IMR-90 (cell line): ENCODE measurements at regions not wholly inside any gene's neighbourhood (a gene's known extent, or its start where the extent isn't known, plus 50 kb on each side); places are given as distances from the start of the nearest gene placed in this dataset.

ENCODE experiments used
- ATAC-seq: fragments of 200-7000 bp; cut with Tn5 transposase; 2 replicates; pipeline ENCODE4 v1.9.1; 2020; ENCODE audit warnings: low read depth, mild to moderate bottlenecking, moderate library complexity
- BruUV-seq: library from RNA; stranded (reverse); fragments of 400-500 nt; replicated peaks from 2 replicates; lab custom pipeline; 2021; lab: Mats Ljungman, UMichigan
- CTCF ChIA-PET: fragments of 300-600 bp; formaldehyde crosslinking; extraction: SDS; loops from one replicate; lab custom pipeline; 2021; ENCODE audit warnings: antibody characterized with exemption; lab: Yijun Ruan, JAX
- POLR2A ChIA-PET: fragments of 300-600 bp; sonication (Branson Sonifier 250); formaldehyde crosslinking; loops from one replicate; lab custom pipeline; 2022; ENCODE audit warnings: antibody characterized with exemption; ENCODE audit not compliant: unreplicated experiment; lab: Charles Lee
- DNase-seq: peaks from one replicate; pipeline ENCODE4 v3.0.0; 2013
- H2AFZ ChIP-seq: replicated peaks from 2 replicates; pipeline ENCODE3; 2013; ENCODE audit warnings: low read length, mild to moderate bottlenecking; ENCODE audit not compliant: poor library complexity
- H2AK5ac ChIP-seq: 2 replicates; pipeline ENCODE4 v1.6.1; 2013; ENCODE audit warnings: low read depth, low read length, inconsistent platforms
- H2AK9ac ChIP-seq: replicated peaks from 2 replicates; pipeline ENCODE3; 2013; ENCODE audit warnings: mild to moderate bottlenecking, low read depth, low read length, moderate library complexity; ENCODE audit not compliant: poor library complexity
- H2BK120ac ChIP-seq: 2 replicates; pipeline ENCODE4 v1.6.1; 2013; ENCODE audit warnings: low read depth, low read length, inconsistent platforms
- H2BK15ac ChIP-seq: 3 replicates; pipeline ENCODE4 v1.6.1; 2013; ENCODE audit warnings: low read depth, low read length, inconsistent platforms
- H2BK20ac ChIP-seq: 2 replicates; pipeline ENCODE4 v1.6.1; 2013; ENCODE audit warnings: low read depth, mild to moderate bottlenecking, inconsistent platforms, low read length, moderate library complexity
- H2BK5ac ChIP-seq: 2 replicates; pipeline ENCODE4 v1.6.1; 2013; ENCODE audit warnings: mild to moderate bottlenecking, low read depth, low read length, inconsistent platforms; ENCODE audit not compliant: poor library complexity, severe bottlenecking
- H3K14ac ChIP-seq: replicated peaks from 2 replicates; pipeline ENCODE4 v1.6.1; 2013; ENCODE audit warnings: low read depth, low read length, inconsistent platforms
- H3K18ac ChIP-seq: 2 replicates; pipeline ENCODE4 v1.6.1; 2013; ENCODE audit warnings: low read depth, low read length, control low read depth
- H3K23ac ChIP-seq: 2 replicates; pipeline ENCODE4 v1.6.1; 2013; ENCODE audit warnings: low read depth, low read length, inconsistent platforms
- H3K27ac ChIP-seq: 2 replicates; pipeline ENCODE4 v1.5.1; 2013; ENCODE audit warnings: mild to moderate bottlenecking, control low read depth, low read length; ENCODE audit not compliant: insufficient read depth
- H3K27me3 ChIP-seq: 2 replicates; pipeline ENCODE4 v1.6.1; 2013; ENCODE audit warnings: low read length; ENCODE audit not compliant: control insufficient read depth, insufficient read depth
- H3K36me3 ChIP-seq: 2 replicates; pipeline ENCODE4 v1.6.1; 2013; ENCODE audit warnings: low read length, mixed read lengths; ENCODE audit not compliant: control insufficient read depth, insufficient read depth
- H3K4ac ChIP-seq: 2 replicates; pipeline ENCODE4 v1.6.1; 2013; ENCODE audit warnings: low read depth, low read length, inconsistent platforms
- H3K4me1 ChIP-seq: 2 replicates; pipeline ENCODE4 v1.6.1; 2013; ENCODE audit warnings: low read length, mixed read lengths; ENCODE audit not compliant: control insufficient read depth, insufficient read depth
- H3K4me2 ChIP-seq: 2 replicates; pipeline ENCODE4 v1.6.1; 2013; ENCODE audit warnings: low read depth, mild to moderate bottlenecking, control low read depth, low read length, moderate library complexity
- H3K4me3 ChIP-seq: 2 replicates; pipeline ENCODE4 v1.5.1; 2013; ENCODE audit warnings: low read depth, mild to moderate bottlenecking, control low read depth, low read length, moderate library complexity; ENCODE audit not compliant: insufficient read depth
- H3K56ac ChIP-seq: 2 replicates; pipeline ENCODE4 v1.6.1; 2013; ENCODE audit warnings: low read length, inconsistent platforms; ENCODE audit not compliant: insufficient read depth; ENCODE audit errors: extremely low read depth
- H3K79me1 ChIP-seq, 2 experiments: 2 replicates each; pipeline ENCODE4 v1.6.1; 2013; ENCODE audit warnings: low read length in 2 of 2, inconsistent platforms in 1 of 2, low read depth in 1 of 2
- H3K9ac ChIP-seq: 2 replicates; pipeline ENCODE4 v1.6.1; 2013; ENCODE audit warnings: low read depth, low read length, control low read depth
- H3K9me1 ChIP-seq: 2 replicates; pipeline ENCODE4 v1.6.1; 2013; ENCODE audit warnings: low read length, inconsistent platforms; ENCODE audit not compliant: insufficient read depth
- H3K9me3 ChIP-seq: 2 replicates; pipeline ENCODE4 v1.6.1; 2013; ENCODE audit warnings: low read length; ENCODE audit not compliant: control insufficient read depth, insufficient read depth
- H4K20me1 ChIP-seq: 2 replicates; pipeline ENCODE4 v1.6.1; 2013; ENCODE audit warnings: low read length, inconsistent platforms; ENCODE audit not compliant: insufficient read depth
- H4K5ac ChIP-seq: 2 replicates; pipeline ENCODE4 v1.6.1; 2013; ENCODE audit warnings: mild to moderate bottlenecking, low read depth, low read length, control low read depth
- H4K8ac ChIP-seq, 2 experiments: 2 replicates each; pipeline ENCODE4 v1.6.1; 2013; ENCODE audit warnings: low read depth in 2 of 2, low read length in 2 of 2, control low read depth in 1 of 2, inconsistent platforms in 1 of 2
- H4K91ac ChIP-seq: 2 replicates; pipeline ENCODE4 v1.6.1; 2013; ENCODE audit warnings: low read depth, low read length, inconsistent platforms; ENCODE audit not compliant: insufficient read depth
- CTCF ChIP-seq: conservative IDR thresholded peaks from 2 replicates; pipeline ENCODE4 v1.5.1; 2012; ENCODE audit warnings: mild to moderate bottlenecking, low read depth, low read length, improper control_type of control experiment
- FOS ChIP-seq: fragments of 150-350 bp; IDR thresholded peaks from 2 replicates; pipeline ENCODE4 v1.6.1; 2016; ENCODE audit warnings: low read depth, low read length
- WGBS, 2 experiments: methylation state at CpG; one replicate each; pipeline versions ENCODE4 v1.1.5 to v1.1.7; 2013; ENCODE audit warnings: missing lambda C conversion rate in 2 of 2; ENCODE audit not compliant: insufficient read length in 1 of 2; ENCODE audit errors: extremely low coverage in 2 of 2; 5-methylcytosine and 5-hydroxymethylcytosine counted together
- dilution Hi-C: fragments of 300-500 bp; cut with HindIII; formaldehyde crosslinking; loops from one replicate; pipeline ENCODE4 v1.14.3; 2018; ENCODE audit warnings: low sequenced_read_pairs; ENCODE audit not compliant: unreplicated experiment
- in situ Hi-C: fragments of 300-500 bp; cut with MboI; formaldehyde crosslinking; loops from 3 replicates; pipeline ENCODE4 v1.14.3; 2019; ENCODE audit warnings: low sequenced_read_pairs, inconsistent platforms, mixed read lengths
- intact Hi-C: fragments of 100-400 bp; cut with micrococcal nuclease; formaldehyde crosslinking; loops from 2 replicates; pipeline ENCODE4 v1.10.0; 2022

GRCh38 chr15:89395461-89395871 lies 60.8 kb upstream of the POLG start:
- no peak overlapping the region for H4K5ac ChIP-seq
- H2BK5ac ChIP-seq, result no peak overlapping the region
- dilution Hi-C loops, result no loop called here

More at GRCh38 chr15:89395461-89395871, 60.8 kb upstream of the POLG start:
- intact Hi-C loops (no loop called here), in situ Hi-C loops (no loop called here)
- POLR2A ChIA-PET, result no interaction called here
- Histone ChIP-seq H3K14ac (no peak overlapping the region), H2AK9ac (no peak overlapping the region), H3K9me1 (no peaks in the 10 kb centered on the region), H3K79me1 (no peaks in the 10 kb centered on the region), H2AFZ (no peak overlapping the region), H2BK120ac (no peak overlapping the region), H3K36me3 (no peaks in the 10 kb centered on the region), H3K9ac (no peak overlapping the region), H4K8ac (no peak overlapping the region), H3K9me3 (no peaks in the 10 kb centered on the region), H3K27me3 (peaks cover 84% of the 10 kb centered on the region), H3K18ac (no peak overlapping the region), H2BK20ac (no peak overlapping the region), H3K4me3 (no peak overlapping the region), H2BK15ac (no peak overlapping the region), H3K23ac (no peak overlapping the region), H3K4me2 (no peak overlapping the region), H3K56ac (no peak overlapping the region), H2AK5ac (no peak overlapping the region), H3K27ac (no peak overlapping the region), H3K4me1 (no peaks in the 10 kb centered on the region), H3K4ac (no peak overlapping the region), H4K20me1 (no peaks in the 10 kb centered on the region), H4K91ac (no peak overlapping the region)
- TF ChIP-seq FOS (no peak), CTCF (no peak)
- DNase-seq (no peak), ATAC-seq (no peak)
- 19% methylated on average over 6 of the region's 10 CpGs; no CpG with 5 or more reads in 1 of the 2 experiments for WGBS, 2 experiments
- no TSS peak for BruUV-seq
- CTCF ChIA-PET, result no interaction called here
